Fibroblast of skin of left biceps (primary cell): ENCODE measurements at regions not wholly inside any gene's neighbourhood (a gene's known extent, or its start where the extent isn't known, plus 50 kb on each side); places are given as distances from the start of the nearest gene placed in this dataset.
A peak's percentile ranks its signal among the peaks of the same experiment; 100 is the strongest.

Experiments
- DNase-seq, 2 experiments: peaks; one replicate each; pipeline ENCODE4 v3.0.0-alpha.2; 2013; ENCODE audit warnings: low read depth in 2 of 2

DNA sequence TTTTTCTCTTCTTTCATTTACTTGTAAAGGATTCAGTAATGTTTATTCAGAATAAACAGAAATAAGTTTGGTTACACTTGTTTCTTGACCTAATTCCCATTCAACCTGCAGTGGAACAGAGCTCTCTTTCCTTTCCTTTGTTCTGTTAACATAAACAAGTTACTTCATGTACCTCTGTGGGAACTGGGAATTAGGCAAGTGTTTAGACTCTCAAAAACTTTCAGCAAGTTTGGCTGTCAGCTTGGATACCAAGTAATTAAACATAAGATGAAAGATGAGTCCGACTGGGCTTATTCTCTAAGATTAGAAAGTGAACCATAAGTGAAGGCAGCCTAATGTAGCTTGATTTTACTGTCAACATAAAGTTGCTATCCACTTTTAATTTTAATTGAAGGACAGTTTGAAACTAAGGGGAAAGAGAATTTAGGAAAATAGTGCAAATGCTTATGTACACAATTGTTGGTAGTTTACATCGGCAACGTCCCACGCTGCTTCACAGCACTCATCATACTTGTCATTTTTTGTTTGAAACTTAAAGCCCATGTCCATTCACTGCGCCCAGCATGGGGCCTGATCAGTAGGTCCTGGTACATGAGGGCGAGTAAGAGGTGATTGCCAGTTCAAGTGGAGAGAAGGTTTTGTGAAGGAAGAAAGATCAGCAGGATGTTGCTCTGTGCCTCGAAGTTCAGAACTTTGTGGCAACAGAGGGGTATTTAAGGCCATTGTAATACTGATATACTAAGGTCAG lies 113.0 kb downstream of the PLEKHG1 start:
- DNase-seq = no peak

DNA sequence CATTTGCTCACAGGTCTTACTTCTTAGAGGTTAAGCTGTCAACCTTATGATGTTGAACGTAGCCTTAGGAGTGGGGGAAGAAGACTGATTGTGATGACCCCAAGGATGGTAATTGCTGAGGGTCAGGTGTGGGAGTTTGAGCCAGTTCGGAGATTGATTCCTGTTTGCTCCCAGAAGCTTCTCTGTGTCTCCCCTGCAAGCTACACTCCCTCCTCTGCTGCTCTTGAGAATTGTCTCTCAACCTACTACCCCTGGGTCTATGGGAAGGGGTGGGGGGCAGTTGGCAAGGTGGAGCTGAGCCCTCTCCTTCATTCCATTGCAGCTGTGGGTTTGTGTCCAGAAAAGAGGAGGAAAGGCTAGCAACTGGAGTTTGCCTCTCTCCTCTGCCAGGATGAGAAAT lies 113.8 kb downstream of the PLEKHG1 start:
- no peak for DNase-seq

- no peak for DNase-seq
Measured at GRCh38 chr6:150713931-150714330, 114.2 kb downstream of the PLEKHG1 start.

DNA sequence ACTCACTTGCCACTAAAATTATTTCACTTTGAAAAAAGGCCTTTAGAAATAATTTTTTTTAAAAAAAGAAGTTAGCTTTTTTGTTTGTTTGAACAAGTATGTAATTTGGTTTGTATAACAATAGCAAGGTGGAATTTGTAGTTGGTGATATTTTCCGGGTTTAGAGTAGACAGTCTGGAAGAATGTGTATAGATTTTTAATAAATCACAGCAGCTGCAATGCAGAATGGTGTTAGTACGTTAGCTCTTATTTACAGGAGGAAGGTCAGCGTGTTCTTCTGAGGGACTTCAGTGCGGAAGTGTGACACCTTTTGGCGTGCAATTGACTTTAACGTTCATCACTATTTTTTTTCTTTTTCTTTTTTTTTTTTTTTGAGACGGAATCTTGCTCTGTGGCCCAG lies 115.4 kb downstream of the PLEKHG1 start:
- no peak for DNase-seq

- no peak for DNase-seq
Measured at GRCh38 chr6:150717419-150717818, 117.7 kb downstream of the PLEKHG1 start.

DNA sequence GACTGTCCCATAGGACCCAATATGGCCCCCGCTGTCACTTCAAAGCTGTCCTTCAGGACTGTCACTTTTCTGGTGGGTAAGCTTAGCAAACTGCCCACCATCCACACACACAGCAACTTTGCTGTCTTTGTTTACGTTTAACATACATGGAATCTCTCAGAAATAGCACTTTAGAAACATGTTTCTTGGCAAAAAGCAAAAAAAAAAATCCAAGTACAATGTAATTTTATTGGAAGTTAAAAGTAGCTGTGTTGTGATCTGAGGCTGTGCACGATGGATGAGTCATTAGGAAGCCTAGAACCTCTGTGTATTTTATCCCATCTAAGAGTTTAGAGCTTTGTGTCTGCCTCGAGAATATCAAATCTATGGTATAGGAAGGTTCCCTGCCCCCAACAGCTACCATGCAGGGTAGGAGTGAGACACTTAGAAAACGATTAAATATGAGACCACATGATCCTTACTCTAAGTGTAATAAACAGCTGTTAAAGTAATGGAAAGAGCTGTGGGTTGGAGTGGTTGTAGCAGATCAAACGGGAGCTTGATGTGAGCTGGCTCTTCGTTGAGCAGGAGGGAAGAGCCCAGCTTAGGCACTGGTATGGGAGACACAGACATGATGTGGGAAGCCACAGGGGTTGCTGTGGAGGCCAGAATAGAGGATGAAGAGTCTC lies 119.5 kb downstream of the PLEKHG1 start:
- no peak for DNase-seq

GRCh38 chr6:150719831-150720230 lies 120.1 kb downstream of the PLEKHG1 start:
- DNase-seq = no peak

GRCh38 chr6:150720774-150721233 lies 121.1 kb downstream of the PLEKHG1 start:
- DNase-seq = no peak

GRCh38 chr6:150721418-150722266 lies 122.0 kb downstream of the PLEKHG1 start:
- no peak for DNase-seq

- no peak for DNase-seq
Measured at GRCh38 chr6:150722614-150723344, 123.1 kb downstream of the PLEKHG1 start.

DNA sequence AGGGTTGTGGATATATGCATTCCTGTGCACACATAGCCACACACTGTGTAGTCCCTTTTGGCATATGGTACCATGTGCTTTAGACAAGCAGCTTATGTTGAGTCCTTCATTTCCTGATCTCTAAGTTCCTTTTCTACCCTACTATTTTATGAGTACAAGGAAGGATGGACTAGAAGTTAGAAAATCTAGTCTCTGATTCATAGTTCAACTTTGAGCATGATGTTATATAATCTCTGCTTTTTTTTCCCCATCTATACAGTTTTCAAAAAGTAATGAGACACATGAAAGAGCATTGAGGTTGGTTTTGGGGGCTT lies 123.6 kb downstream of the PLEKHG1 start:
- DNase-seq = no peak

GRCh38 chr6:150723857-150724256 lies 124.2 kb downstream of the PLEKHG1 start:
- DNase-seq = no peak

DNA sequence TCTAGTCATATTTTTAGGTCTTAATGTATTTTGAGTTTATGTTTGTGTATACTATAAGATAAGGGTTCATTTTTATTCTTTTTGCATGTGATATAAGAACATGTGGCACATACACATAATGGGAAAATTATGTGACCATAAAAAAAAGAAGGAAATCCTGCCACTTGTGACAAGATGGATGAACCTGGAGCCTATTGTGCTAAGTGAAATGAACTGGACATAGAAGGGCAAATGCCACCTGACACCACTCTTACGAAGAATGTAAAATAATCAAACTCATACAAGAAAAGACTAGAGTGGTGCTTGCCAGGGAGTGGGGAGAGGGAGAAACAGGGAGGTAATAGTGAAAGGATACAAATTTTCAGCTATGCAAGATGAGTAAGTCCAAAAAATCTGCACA lies 126.1 kb downstream of the PLEKHG1 start:
- DNase-seq = no peak

GRCh38 chr6:150729188-150729748 lies 129.6 kb downstream of the PLEKHG1 start:
- DNase-seq = no peak

- no peak for DNase-seq
Measured at GRCh38 chr6:150730801-150731457, 131.2 kb downstream of the PLEKHG1 start.

- DNase-seq = no peak
Measured at GRCh38 chr6:150732765-150733539, 132.6 kb upstream of the MTHFD1L start.

DNA sequence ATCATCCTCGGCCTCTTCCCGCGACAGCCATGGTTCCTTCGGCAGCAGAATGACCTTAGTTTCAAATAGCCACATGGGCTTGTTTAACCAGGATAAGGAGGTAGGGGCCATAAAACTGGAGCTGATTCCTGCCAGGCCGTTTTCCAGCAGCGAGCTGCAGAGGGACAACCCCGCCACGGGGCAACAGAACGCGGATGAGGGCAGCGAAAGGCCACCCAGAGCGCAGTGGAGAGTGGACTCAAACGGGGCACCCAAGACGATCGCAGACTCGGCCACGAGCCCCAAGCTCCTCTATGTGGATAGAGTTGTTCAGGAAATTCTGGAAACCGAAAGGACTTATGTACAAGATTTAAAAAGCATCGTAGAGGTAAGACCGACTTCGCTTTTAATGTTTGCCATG lies 131.8 kb upstream of the MTHFD1L start:
- DNase-seq = no peak

DNA sequence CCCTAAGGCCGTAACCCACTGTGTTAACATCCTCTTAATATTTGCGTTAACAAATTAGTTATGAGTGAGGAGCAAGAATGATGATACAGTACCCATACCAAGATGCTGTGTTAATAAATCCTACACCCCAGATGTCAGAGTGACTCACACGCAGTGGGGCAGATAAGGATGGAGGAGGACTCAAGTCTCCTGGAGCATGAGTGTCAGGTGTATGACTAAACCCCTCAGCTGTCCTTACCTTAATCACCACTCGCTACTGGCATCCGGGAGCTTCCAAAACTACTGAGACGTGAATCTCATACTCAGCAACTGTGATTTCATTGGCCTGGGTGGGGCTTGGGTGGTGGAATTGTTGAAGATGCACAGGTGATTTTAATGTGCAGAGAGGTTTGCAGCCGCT lies 131.3 kb upstream of the MTHFD1L start:
- no peak for DNase-seq

GRCh38 chr6:150735341-150735851 lies 130.1 kb upstream of the MTHFD1L start:
- DNase-seq = no peak

DNA sequence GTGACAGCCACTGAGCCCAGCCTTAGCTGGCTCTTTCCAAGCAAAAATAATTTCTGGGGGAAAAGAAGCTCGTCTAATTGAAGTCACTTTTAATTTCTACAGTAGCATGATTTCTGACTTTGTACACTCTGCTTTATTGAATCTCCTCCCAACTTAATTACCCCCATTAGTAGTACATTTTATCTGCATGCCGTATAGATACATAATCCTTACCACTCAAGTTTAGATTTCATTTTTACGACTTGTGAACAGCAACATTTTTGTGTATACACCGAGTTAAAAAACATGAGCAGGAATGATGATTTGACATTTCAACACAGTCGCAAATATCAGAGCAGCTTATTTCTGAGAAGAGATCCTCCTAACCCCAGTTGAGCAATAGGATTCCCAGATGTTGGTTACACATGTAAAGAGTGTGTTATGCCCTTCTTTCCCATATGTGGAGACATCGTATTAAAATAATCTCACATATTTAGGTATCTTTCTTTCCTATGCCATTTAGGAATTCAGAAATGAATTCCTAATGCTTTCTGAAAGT lies 127.3 kb upstream of the MTHFD1L start:
- DNase-seq = peak in 1 of 2 experiments; percentile 32
